T-helper 1 cell treated with Interleukin-12 subunit alpha and Interleukin-12 subunit beta and Interleukin-4 antibody, amounts not matched to agents 30 ng/mL and 1 ng/mL, for 36 hours (primary cell): ENCODE measurements at regions not wholly inside any gene's neighbourhood (a gene's known extent, or its start where the extent isn't known, plus 50 kb on each side); places are given as distances from the start of the nearest gene placed in this dataset.
"Not testable (repeated sequence)": the region's sequence is repeated elsewhere in the genome, so short reads cannot be mapped to it uniquely, and the experiment has no call there.

ENCODE experiments used
- intact Hi-C: fragments of 100-400 bp; cut with micrococcal nuclease; formaldehyde crosslinking; loops from one replicate; pipeline ENCODE4 v1.15.1; 2024

GRCh38 chr12:127450826-127451225 lies 816.1 kb upstream of the TMEM132C start:
- intact Hi-C loops: no loop called here

- intact Hi-C loops: no loop called here
Observed at GRCh38 chr12:127455347-127456265, 811.4 kb upstream of the TMEM132C start.

GRCh38 chr12:127457726-127458125 lies 809.2 kb upstream of the TMEM132C start:
- intact Hi-C loops: no loop called here

DNA sequence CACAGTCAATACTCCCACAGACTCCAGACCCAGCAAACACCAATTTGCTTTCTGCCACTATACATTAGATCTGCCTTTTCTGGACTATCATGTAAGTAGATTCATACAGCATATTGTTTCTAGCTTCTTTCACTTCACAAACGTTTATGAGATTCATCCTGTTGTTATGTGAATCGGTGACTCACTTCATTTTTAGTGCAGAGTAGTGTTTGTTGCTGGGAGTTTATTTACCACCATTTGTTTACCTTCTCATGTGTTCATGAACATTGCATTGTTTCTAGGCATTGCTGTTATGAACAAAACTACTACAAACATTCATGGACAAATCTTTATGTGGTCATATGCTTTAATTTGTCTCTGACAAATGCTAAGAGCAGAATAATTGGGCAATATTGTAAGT lies 807.8 kb upstream of the TMEM132C start:
- intact Hi-C loops: no loop called here

GRCh38 chr12:127459687-127460086 lies 807.3 kb upstream of the TMEM132C start:
- intact Hi-C loops: no loop called here

DNA sequence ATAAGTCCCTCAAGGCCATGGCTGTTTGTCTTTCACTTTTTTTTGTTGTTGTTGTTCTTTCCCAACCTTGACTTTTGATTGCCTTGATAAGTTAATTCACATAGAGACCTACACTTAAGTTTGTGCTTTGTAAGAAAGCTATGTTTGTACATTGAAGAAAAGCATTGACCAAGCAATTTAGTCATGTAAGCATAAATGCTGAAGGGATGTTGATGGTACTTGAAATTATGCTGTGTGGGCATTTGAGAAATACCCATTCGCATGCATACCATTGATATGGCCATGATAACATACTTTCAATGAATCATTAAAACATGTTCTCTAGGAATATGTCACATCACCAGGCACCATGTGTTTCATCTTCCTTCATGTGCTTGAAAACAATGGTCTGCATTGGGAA lies 803.7 kb upstream of the TMEM132C start:
- intact Hi-C loops: no loop called here

- intact Hi-C loops: no loop called here
Observed at GRCh38 chr12:127469331-127469730, 797.6 kb upstream of the TMEM132C start.

DNA sequence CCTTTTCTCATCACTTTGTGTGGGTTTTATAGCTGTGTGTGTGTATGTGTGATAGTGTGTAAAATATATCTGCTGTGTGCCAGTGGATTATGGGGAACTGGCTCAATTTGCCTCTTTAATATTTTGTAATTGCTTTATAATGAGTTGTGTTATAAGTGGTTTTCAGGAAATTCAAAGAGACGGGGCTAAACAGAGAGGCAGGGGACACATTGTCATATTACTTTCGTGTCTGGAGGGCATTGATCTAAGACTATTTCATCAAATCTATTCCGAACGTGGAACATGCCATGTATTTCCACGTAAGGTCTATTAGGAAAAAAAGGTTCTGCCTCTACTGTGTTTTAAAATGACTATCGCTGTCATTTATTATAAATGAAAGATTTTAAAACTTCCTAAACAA lies 793.2 kb upstream of the TMEM132C start:
- intact Hi-C loops: no loop called here

DNA sequence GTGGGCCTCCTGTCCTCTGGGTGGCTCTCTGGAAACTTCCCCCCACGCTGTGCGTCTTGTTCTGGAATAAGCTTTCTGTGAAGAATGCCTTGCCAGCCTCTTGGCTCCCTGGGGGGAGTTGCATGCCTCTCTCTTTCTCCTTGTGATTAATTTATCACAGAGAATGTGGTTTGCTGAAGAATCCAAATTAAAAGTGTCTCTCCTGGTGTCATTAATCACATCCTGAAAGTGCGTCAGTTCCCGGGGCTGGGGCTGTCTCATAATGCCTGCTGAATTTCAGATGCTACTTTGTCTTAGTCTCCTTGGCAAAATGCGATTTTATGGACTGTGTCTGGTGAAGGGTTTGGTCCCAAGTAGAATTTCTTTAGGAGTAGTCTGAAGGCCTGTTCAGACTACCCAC lies 787.7 kb upstream of the TMEM132C start:
- intact Hi-C loops: no loop called here

DNA sequence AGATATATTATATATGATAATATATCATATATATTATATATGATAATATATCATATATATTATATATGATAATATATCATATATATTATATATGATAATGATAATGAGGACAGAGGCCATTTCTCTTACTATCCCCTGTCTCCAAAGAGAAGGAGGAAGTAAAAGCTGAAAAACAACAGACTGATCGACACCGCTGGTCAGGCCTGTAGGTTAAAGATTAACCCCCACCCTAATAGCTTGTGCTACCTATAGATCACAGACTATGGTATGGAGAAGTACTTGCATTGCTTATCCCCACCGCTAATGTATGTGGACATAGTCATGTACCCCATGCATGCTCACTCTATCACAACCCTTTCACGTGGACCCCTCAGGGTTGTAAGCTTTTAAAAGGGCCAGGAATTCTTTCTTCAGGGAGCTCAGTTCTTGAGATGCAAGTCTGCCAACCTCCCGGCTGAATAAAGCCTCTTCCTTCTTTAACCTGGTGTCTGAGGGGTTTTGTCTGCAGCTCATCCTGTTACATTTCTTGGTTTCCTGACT lies 786.1 kb upstream of the TMEM132C start:
- intact Hi-C loops: no loop called here

- intact Hi-C loops: no loop called here
Observed at GRCh38 chr12:127482950-127483349, 784.0 kb upstream of the TMEM132C start.

GRCh38 chr12:127485528-127485927 lies 781.4 kb upstream of the TMEM132C start:
- intact Hi-C loops: loop anchor here (1.0 to 5.0 kb wide), 3 partner anchors 74 to 582 kb away; no protein-coding TSS in a partner anchor

- intact Hi-C loops: loop anchor here (5.0 kb wide), 1 partner anchor 580 kb away; no protein-coding TSS in a partner anchor
Observed at GRCh38 chr12:127487031-127487430, 779.9 kb upstream of the TMEM132C start.

- intact Hi-C loops: loop anchor here (5.0 kb wide), 1 partner anchor 578 kb away; no protein-coding TSS in a partner anchor
Observed at GRCh38 chr12:127489061-127489460, 777.9 kb upstream of the TMEM132C start.

GRCh38 chr12:127494961-127495915 lies 771.7 kb upstream of the TMEM132C start:
- intact Hi-C loops: no loop called here

GRCh38 chr12:127496255-127496654 lies 770.7 kb upstream of the TMEM132C start:
- intact Hi-C loops: no loop called here

DNA sequence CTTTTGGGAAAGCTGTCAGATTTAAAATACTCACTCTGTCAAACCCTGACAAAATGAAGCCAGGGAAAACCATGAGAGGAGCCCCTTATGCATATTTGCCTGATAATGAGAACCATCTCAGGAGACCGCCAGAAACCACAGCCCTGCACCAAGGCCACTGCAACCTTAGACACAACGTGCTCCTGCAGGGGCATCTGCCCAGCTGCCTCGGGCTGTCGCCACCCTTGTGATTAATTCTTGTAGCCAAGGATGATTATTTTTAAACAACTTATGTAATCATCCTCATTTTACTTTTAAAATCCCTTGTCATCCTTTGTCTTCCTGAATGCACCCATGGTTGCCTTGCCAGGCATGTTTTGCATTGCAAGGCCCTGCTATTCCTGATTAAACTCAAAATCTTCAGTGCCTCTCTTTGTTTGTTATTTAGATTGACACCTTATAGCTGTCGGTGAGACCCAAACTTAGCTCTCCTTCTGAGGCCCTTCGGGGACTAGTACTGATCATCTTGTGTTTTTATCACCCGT lies 766.4 kb upstream of the TMEM132C start:
- intact Hi-C loops: no loop called here

GRCh38 chr12:127501916-127502315 lies 765.1 kb upstream of the TMEM132C start:
- intact Hi-C loops: no loop called here

GRCh38 chr12:127503246-127503645 lies 763.7 kb upstream of the TMEM132C start:
- intact Hi-C loops: no loop called here

- intact Hi-C loops: not testable (repeated sequence)
Observed at GRCh38 chr12:127503996-127504395, 763.0 kb upstream of the TMEM132C start.

DNA sequence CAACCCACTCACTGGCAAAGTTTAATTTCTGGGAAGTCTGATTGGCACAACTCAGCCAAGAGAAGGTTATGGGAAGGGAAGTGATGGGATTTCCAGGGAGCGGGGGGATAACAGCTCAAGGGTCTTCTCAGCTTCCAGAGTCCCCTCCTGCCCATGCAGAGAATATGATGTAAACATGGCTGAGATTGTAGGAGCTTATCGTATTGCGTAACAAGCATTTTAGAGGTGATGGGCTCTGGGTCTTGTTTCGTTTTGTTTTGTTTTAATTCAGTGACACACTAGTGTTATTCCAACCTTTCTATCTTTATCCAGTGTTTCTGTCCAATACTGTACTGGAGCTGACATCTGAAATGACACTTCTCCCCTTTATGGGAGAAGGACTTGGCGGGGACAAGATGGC lies 762.1 kb upstream of the TMEM132C start:
- intact Hi-C loops: no loop called here
